ENCODE measurements at regions not wholly inside any gene's neighbourhood (a gene's known extent, or its start where the extent isn't known, plus 50 kb on each side); places are given as distances from the start of the nearest gene placed in this dataset.
"Not testable (repeated sequence)": the region's sequence is repeated elsewhere in the genome, so short reads cannot be mapped to it uniquely, and the experiment has no call there.

DNA sequence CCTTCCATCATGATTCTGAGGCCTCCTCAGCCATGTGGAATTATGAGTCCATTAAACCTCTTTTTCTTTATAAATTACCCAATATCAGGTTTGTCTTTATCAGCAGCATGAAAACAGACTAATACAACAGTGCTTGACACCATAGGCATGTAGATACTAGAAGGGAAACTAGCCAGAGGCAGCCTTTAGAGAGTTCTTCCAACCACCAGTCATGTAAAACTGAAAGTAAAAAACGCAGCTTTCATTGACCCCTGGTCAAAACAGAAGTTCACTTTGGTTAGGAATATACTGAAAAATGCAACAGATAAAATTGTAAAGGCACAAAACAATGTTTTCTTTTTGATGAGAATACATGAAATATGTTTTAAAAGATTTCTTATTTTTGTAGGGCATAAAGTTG, 122.8 kb upstream of the L3MBTL4 start:
- H3K4me1 ChIP-seq (ENCODE audit: control insufficient read depth, low read depth, low read length), result no peaks in the 10 kb centered on the region
- no peak overlapping the region for H3K27ac ChIP-seq (ENCODE audit: low read length)
- no peaks in the 10 kb centered on the region for H3K36me3 ChIP-seq (ENCODE audit: control insufficient read depth, low read depth, low read length)
- peaks cover 3% of the 10 kb centered on the region for H3K9me3 ChIP-seq (ENCODE audit: control insufficient read depth, low read depth, low read length)
- H3K9ac ChIP-seq (ENCODE audit: low read length), result no peak overlapping the region
- no peaks in the 10 kb centered on the region for H3K27me3 ChIP-seq (ENCODE audit: control insufficient read depth, insufficient read depth, low read length)
- no peak overlapping the region for H3K4me3 ChIP-seq (ENCODE audit: low read length)

- not testable (repeated sequence) for H3K36me3 ChIP-seq (ENCODE audit: control insufficient read depth, low read depth, low read length); H3K4me1 ChIP-seq (ENCODE audit: control insufficient read depth, low read depth, low read length); H3K9ac ChIP-seq (ENCODE audit: low read length); H3K9me3 ChIP-seq (ENCODE audit: control insufficient read depth, low read depth, low read length); H3K4me3 ChIP-seq (ENCODE audit: low read length); H3K27me3 ChIP-seq (ENCODE audit: control insufficient read depth, insufficient read depth, low read length); H3K27ac ChIP-seq (ENCODE audit: low read length)
These were observed 126.5 kb upstream of the L3MBTL4 start for GRCh38 chr18:6541131-6541679.

- Histone ChIP-seq H3K27me3 (ENCODE audit: control insufficient read depth, insufficient read depth, low read length) (no peaks in the 10 kb centered on the region), H3K27ac (ENCODE audit: low read length) (no peak overlapping the region), H3K9ac (ENCODE audit: low read length) (no peak overlapping the region), H3K4me1 (ENCODE audit: control insufficient read depth, low read depth, low read length) (no peaks in the 10 kb centered on the region), H3K36me3 (ENCODE audit: control insufficient read depth, low read depth, low read length) (no peaks in the 10 kb centered on the region), H3K4me3 (ENCODE audit: low read length) (no peak overlapping the region), H3K9me3 (ENCODE audit: control insufficient read depth, low read depth, low read length) (peaks cover 3% of the 10 kb centered on the region)
These were observed 127.6 kb upstream of the L3MBTL4 start for GRCh38 chr18:6542296-6542695.

GRCh38 chr18:6543330-6543908, 128.7 kb upstream of the L3MBTL4 start:
- H3K4me1 ChIP-seq (ENCODE audit: control insufficient read depth, low read depth, low read length), result no peaks in the 10 kb centered on the region
- H3K27ac ChIP-seq (ENCODE audit: low read length), result no peak overlapping the region
- no peaks in the 10 kb centered on the region for H3K27me3 ChIP-seq (ENCODE audit: control insufficient read depth, insufficient read depth, low read length)
- H3K4me3 ChIP-seq (ENCODE audit: low read length), result no peak overlapping the region
- no peak overlapping the region for H3K9ac ChIP-seq (ENCODE audit: low read length)
- H3K9me3 ChIP-seq (ENCODE audit: control insufficient read depth, low read depth, low read length), result peaks cover 3% of the 10 kb centered on the region
- H3K36me3 ChIP-seq (ENCODE audit: control insufficient read depth, low read depth, low read length), result no peaks in the 10 kb centered on the region

DNA sequence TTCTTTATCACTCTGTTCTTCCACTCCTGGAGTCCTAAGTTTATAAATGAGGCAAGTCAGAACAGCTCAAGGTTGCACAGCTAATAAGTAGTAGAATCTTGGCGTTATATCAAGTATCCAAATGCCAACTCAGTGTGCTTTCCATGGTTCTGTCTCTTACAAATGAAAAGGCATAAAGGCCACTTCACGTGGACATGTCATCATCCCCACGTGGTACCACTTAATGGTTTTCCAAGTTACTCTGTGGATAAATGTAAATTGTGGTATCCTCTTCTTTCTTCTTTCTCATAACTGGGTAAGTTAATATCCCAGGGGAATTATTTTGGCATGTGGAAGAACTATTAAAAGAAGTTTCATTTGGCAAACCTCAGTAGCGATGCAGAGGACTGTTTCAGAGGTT, 131.5 kb upstream of the L3MBTL4 start:
- Histone ChIP-seq H3K9me3 (ENCODE audit: control insufficient read depth, low read depth, low read length) (peaks cover 3% of the 10 kb centered on the region), H3K27me3 (ENCODE audit: control insufficient read depth, insufficient read depth, low read length) (no peaks in the 10 kb centered on the region), H3K27ac (ENCODE audit: low read length) (no peak overlapping the region), H3K4me3 (ENCODE audit: low read length) (no peak overlapping the region), H3K9ac (ENCODE audit: low read length) (no peak overlapping the region), H3K36me3 (ENCODE audit: control insufficient read depth, low read depth, low read length) (no peaks in the 10 kb centered on the region), H3K4me1 (ENCODE audit: control insufficient read depth, low read depth, low read length) (no peaks in the 10 kb centered on the region)

GRCh38 chr18:6547476-6547875, 132.8 kb upstream of the L3MBTL4 start:
- no peak overlapping the region for H3K4me3 ChIP-seq (ENCODE audit: low read length)
- H3K36me3 ChIP-seq (ENCODE audit: control insufficient read depth, low read depth, low read length), result no peaks in the 10 kb centered on the region
- no peaks in the 10 kb centered on the region for H3K9me3 ChIP-seq (ENCODE audit: control insufficient read depth, low read depth, low read length)
- no peaks in the 10 kb centered on the region for H3K27me3 ChIP-seq (ENCODE audit: control insufficient read depth, insufficient read depth, low read length)
- no peak overlapping the region for H3K27ac ChIP-seq (ENCODE audit: low read length)
- H3K9ac ChIP-seq (ENCODE audit: low read length), result no peak overlapping the region
- H3K4me1 ChIP-seq (ENCODE audit: control insufficient read depth, low read depth, low read length), result no peaks in the 10 kb centered on the region

DNA sequence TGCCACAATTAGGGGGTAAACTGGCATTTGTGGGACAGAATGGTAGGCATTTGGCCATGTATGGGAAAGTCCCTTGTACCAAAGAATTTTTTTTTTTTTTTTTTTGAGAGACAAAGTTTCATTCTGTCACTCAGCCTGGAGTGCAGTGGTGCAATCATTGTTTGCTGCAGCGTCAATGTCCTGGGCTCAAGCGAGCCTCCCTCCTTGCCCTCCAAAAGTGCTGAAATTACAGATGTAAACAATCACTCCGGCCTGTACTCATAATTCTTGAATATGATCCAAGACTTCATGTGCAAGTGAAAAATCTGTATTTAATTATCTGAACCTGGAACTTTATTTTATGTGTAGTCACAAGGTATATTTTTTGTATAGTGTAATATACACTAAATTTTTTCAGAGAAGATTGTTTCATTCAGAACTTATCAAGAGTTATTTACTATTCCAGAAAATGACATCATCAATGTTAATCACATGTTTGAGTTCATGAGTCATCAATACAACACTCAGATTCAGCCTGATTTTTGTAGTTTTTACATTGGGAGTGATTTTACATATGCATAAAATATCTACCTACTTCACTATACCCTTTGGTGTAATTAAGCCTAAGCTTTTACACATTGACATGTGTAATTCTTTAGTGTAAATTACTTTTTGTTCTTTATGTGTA, 138.7 kb upstream of the L3MBTL4 start:
- Histone ChIP-seq H3K27ac (ENCODE audit: low read length) (no peak overlapping the region), H3K4me3 (ENCODE audit: low read length) (no peak overlapping the region), H3K4me1 (ENCODE audit: control insufficient read depth, low read depth, low read length) (peaks cover 16% of the 10 kb centered on the region), H3K27me3 (ENCODE audit: control insufficient read depth, insufficient read depth, low read length) (no peaks in the 10 kb centered on the region), H3K9ac (ENCODE audit: low read length) (no peak overlapping the region), H3K36me3 (ENCODE audit: control insufficient read depth, low read depth, low read length) (no peaks in the 10 kb centered on the region), H3K9me3 (ENCODE audit: control insufficient read depth, low read depth, low read length) (no peaks in the 10 kb centered on the region)

GRCh38 chr18:6557057-6557769, 142.5 kb upstream of the L3MBTL4 start:
- no peaks in the 10 kb centered on the region for H3K9me3 ChIP-seq (ENCODE audit: control insufficient read depth, low read depth, low read length)
- H3K9ac ChIP-seq (ENCODE audit: low read length), result no peak overlapping the region
- H3K27me3 ChIP-seq (ENCODE audit: control insufficient read depth, insufficient read depth, low read length), result no peaks in the 10 kb centered on the region
- no peak overlapping the region for H3K27ac ChIP-seq (ENCODE audit: low read length)
- no peak overlapping the region for H3K4me3 ChIP-seq (ENCODE audit: low read length)
- no peaks in the 10 kb centered on the region for H3K36me3 ChIP-seq (ENCODE audit: control insufficient read depth, low read depth, low read length)
- H3K4me1 ChIP-seq (ENCODE audit: control insufficient read depth, low read depth, low read length), result peaks cover 16% of the 10 kb centered on the region

GRCh38 chr18:6557770-6558248, 143.1 kb upstream of the L3MBTL4 start:
- Histone ChIP-seq H3K4me1 (ENCODE audit: control insufficient read depth, low read depth, low read length) (peaks cover 16% of the 10 kb centered on the region), H3K27me3 (ENCODE audit: control insufficient read depth, insufficient read depth, low read length) (no peaks in the 10 kb centered on the region), H3K4me3 (ENCODE audit: low read length) (no peak overlapping the region), H3K9me3 (ENCODE audit: control insufficient read depth, low read depth, low read length) (no peaks in the 10 kb centered on the region), H3K9ac (ENCODE audit: low read length) (no peak overlapping the region), H3K27ac (ENCODE audit: low read length) (no peak overlapping the region), H3K36me3 (ENCODE audit: control insufficient read depth, low read depth, low read length) (no peaks in the 10 kb centered on the region)

- H3K27ac ChIP-seq (ENCODE audit: low read length), result no peak overlapping the region
- H3K4me1 ChIP-seq (ENCODE audit: control insufficient read depth, low read depth, low read length), result peaks cover 16% of the 10 kb centered on the region
- no peak overlapping the region for H3K9ac ChIP-seq (ENCODE audit: low read length)
- no peaks in the 10 kb centered on the region for H3K9me3 ChIP-seq (ENCODE audit: control insufficient read depth, low read depth, low read length)
- no peaks in the 10 kb centered on the region for H3K27me3 ChIP-seq (ENCODE audit: control insufficient read depth, insufficient read depth, low read length)
- H3K4me3 ChIP-seq (ENCODE audit: low read length), result no peak overlapping the region
- no peaks in the 10 kb centered on the region for H3K36me3 ChIP-seq (ENCODE audit: control insufficient read depth, low read depth, low read length)
These were observed 143.9 kb upstream of the L3MBTL4 start for GRCh38 chr18:6558446-6559156.

DNA sequence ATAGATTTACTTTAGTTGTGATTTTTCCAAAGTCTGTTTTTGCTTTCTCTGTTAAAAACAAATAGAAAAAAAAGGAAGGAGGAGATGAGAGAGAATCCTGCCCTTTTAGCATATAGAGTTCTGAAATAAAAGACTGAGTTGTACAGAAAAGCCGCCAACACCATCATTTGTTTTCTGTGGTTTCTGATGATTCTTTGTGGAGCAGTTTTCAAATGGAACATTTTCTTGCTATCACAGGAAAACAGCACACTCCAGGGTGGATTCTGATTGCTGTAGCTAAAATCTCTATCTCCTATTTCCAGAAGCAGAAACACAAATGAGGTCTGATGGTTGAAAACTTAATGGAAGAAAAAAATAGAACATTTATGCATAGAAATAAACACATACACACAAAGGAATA, 144.6 kb upstream of the L3MBTL4 start:
- H3K4me1 ChIP-seq (ENCODE audit: control insufficient read depth, low read depth, low read length), result peaks cover 16% of the 10 kb centered on the region
- H3K4me3 ChIP-seq (ENCODE audit: low read length), result no peak overlapping the region
- no peaks in the 10 kb centered on the region for H3K9me3 ChIP-seq (ENCODE audit: control insufficient read depth, low read depth, low read length)
- H3K27me3 ChIP-seq (ENCODE audit: control insufficient read depth, insufficient read depth, low read length), result no peaks in the 10 kb centered on the region
- no peak overlapping the region for H3K9ac ChIP-seq (ENCODE audit: low read length)
- H3K27ac ChIP-seq (ENCODE audit: low read length), result no peak overlapping the region
- no peaks in the 10 kb centered on the region for H3K36me3 ChIP-seq (ENCODE audit: control insufficient read depth, low read depth, low read length)
